GM18861 (cell line): ENCODE measurements at regions not wholly inside any gene's neighbourhood (a gene's known extent, or its start where the extent isn't known, plus 50 kb on each side); places are given as distances from the start of the nearest gene placed in this dataset.
A peak's percentile ranks its signal among the peaks of the same experiment; 100 is the strongest.

ENCODE experiments used
- ATAC-seq: cut with Tn5 transposase; IDR thresholded peaks from one replicate; pipeline ENCODE4 v1.9.1; 2021; ENCODE audit not compliant: unreplicated experiment

GRCh38 chr4:108567831-108568230, 52.5 kb upstream of the RPL34 start:
- ATAC-seq: no peak

DNA sequence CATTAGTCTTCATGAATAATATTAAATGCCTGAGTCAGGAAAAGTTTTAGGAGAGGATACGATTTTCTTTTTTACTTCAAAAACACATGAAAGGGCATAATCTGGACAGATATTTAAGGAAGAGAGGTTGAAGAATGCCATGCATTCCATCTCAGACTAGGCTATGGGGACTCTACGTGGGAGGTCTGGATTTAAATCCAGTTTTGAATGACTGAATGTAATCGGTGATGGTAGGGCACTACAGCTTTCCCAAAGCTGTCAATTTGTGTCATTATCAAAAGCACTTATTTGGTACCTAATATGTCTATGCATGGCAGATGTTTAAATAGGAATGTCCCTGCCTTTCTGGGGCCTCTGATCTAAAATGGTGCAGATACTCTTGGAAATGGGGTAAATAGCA, 59.3 kb upstream of the RPL34 start:
- ATAC-seq: no peak

GRCh38 chr4:108560616-108561015, 59.8 kb upstream of the RPL34 start:
- ATAC-seq: no peak

GRCh38 chr4:108559911-108560310, 60.5 kb upstream of the RPL34 start:
- ATAC-seq: no peak

DNA sequence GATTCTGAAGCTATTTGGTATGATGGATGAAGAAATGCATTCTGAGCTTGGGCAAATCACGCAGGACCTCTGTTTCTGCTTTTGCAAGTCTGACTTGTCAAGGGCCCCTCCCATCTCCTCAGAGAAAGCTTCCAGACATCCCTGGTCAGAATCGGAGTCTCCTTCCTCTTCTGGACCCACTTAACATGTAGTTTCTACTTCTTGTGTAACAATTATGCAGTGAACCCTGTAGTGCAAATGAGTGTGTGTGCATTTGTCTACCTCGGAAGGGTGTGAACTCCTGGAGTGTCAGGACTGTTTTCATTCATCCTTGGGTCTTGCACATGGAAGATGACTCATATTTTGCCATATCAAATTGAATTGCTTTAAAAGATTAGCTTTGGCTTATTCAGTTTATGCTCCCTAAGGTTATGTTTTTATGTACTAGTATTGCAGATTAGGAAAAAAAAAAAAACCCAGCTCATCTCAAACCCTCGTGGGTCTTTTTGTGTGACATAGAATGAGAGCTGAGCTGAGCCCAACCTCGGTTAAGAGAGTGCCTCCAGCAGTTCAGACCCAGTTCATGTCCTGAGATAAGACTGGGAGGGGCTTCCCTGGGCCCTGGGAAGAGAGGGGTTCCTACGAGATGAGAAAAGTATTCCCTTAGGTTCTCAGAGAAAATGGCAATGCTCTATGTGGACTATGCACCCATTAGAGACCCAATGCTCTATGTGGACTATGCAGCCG, 61.1 kb upstream of the RPL34 start:
- no peak for ATAC-seq

GRCh38 chr4:108556588-108557200, 63.7 kb upstream of the RPL34 start:
- no peak for ATAC-seq

- ATAC-seq: no peak
These were observed 64.2 kb upstream of the RPL34 start for GRCh38 chr4:108556166-108556565.

GRCh38 chr4:108555701-108556100, 64.7 kb upstream of the RPL34 start:
- ATAC-seq: no peak

DNA sequence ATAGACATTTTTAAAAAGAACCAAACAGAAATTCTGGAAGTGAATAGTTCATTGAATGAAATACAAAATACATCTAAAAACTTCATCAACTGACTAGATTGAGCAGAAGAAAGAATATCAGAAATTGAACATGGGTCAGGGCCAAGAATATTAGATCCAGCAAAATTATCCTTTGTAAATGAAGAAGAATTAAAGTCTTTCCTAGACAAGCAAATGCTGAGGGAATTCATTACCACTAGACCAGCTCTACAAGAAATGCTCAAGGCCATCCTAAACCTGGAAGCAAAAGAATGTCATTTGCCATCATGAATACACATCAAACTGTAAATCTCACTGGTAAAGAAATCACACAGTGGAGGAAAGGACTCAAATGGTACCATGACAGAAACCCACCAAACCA, 72.7 kb upstream of the RPL34 start:
- no peak for ATAC-seq

GRCh38 chr4:108546728-108547127, 73.6 kb upstream of the RPL34 start:
- ATAC-seq: no peak

- ATAC-seq: no peak
These were observed 75.9 kb upstream of the RPL34 start for GRCh38 chr4:108544481-108544880.

GRCh38 chr4:108543359-108543968, 76.9 kb upstream of the RPL34 start:
- no peak for ATAC-seq

- peak; percentile 88 for ATAC-seq
These were observed 79.8 kb upstream of the RPL34 start for GRCh38 chr4:108540536-108540935.

- ATAC-seq: no peak
These were observed 83.8 kb upstream of the RPL34 start for GRCh38 chr4:108536577-108536976.

DNA sequence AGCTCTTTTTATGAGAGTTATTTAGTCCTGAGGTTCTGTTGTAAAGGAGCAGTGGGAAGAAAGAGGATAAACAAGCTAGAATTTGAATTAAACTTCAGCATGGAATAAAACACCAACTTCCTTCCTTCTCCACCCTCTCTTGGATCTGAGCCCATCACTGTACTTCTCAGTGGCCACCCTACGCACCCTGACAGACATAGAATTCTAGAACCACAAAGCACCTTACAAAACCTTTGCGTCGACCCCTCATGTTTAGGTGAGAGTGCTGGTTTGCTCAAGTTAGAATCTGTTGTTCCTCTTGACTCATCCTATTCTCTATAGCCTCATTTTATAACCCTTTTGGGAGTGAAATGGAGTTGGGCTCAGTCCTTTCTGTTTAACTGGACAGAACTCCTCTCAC, 84.6 kb upstream of the RPL34 start:
- no peak for ATAC-seq

GRCh38 chr4:108533876-108534275, 86.5 kb upstream of the RPL34 start:
- no peak for ATAC-seq

- no peak for ATAC-seq
These were observed 87.0 kb upstream of the RPL34 start for GRCh38 chr4:108533245-108533844.

DNA sequence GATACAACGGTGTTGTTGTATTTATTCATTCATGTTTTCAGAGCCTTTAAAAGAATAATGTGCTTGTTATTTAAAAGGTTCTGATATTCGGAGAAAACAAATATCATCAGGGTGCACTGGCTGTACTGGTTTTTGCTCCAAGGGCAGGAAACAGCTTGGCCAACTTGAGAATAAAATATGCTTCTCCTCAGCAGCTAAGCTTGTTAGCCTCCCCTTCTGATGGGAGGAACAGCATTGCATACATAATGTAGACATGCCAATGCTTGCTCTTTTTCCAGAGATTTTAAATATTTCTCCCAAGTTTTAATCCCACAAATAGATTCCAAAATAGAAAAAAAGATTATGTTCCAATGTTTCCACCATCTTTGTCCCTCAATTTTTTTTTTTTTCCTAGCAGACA, 87.6 kb upstream of the RPL34 start:
- no peak for ATAC-seq

GRCh38 chr4:108532187-108532586, 88.2 kb upstream of the RPL34 start:
- ATAC-seq: no peak

GRCh38 chr4:108531461-108531860, 88.9 kb upstream of the RPL34 start:
- ATAC-seq: no peak

GRCh38 chr4:108529984-108530905, 90.1 kb upstream of the RPL34 start:
- no peak for ATAC-seq
